DND-41 (cell line): ENCODE measurements at regions not wholly inside any gene's neighbourhood (a gene's known extent, or its start where the extent isn't known, plus 50 kb on each side); places are given as distances from the start of the nearest gene placed in this dataset.

Experiments
- ATAC-seq: fragments of 200-7000 bp; cut with Tn5 transposase; 3 replicates; pipeline ENCODE4 v1.9.1; 2021; ENCODE audit warnings: low read depth; ENCODE audit not compliant: insufficient read depth
- DNase-seq: peaks from one replicate; pipeline ENCODE4 v3.0.0-alpha.2; 2020
- H2AFZ ChIP-seq: 2 replicates; pipeline ENCODE4 v1.6.0; 2012; ENCODE audit warnings: low read depth, low read length
- H3K27ac ChIP-seq: 2 replicates; pipeline ENCODE4 v1.5.1; 2012; ENCODE audit warnings: low read length, inconsistent platforms
- H3K27me3 ChIP-seq: fragments of 200-600 bp; sonication (generic); 2 replicates; pipeline ENCODE4 v1.6.0; 2012; ENCODE audit warnings: low read length, mild to moderate bottlenecking, inconsistent platforms; ENCODE audit not compliant: insufficient read depth, poor library complexity
- H3K36me3 ChIP-seq: 2 replicates; pipeline ENCODE4 v1.5.1; 2012; ENCODE audit warnings: low read length, inconsistent platforms; ENCODE audit not compliant: insufficient read depth
- H3K4me1 ChIP-seq: 2 replicates; pipeline ENCODE4 v1.5.1; 2012; ENCODE audit warnings: mild to moderate bottlenecking, low read length; ENCODE audit not compliant: insufficient read depth
- H3K4me2 ChIP-seq: 2 replicates; pipeline ENCODE4 v1.6.0; 2012; ENCODE audit warnings: mild to moderate bottlenecking, moderate library complexity, low read length, inconsistent platforms; ENCODE audit not compliant: insufficient read depth
- H3K4me3 ChIP-seq, 2 experiments: fragments of 200-600 bp in 1 of 2; shearing (Covaris generic) in 1 of 2; 2 replicates each; pipeline ENCODE4 v1.5.1; 2012 to 2016; ENCODE audit warnings: inconsistent platforms in 2 of 2, low read length in 2 of 2, mild to moderate bottlenecking in 2 of 2, low read depth in 1 of 2, moderate library complexity in 1 of 2
- H3K79me2 ChIP-seq: 2 replicates; pipeline ENCODE4 v1.6.0; 2012; ENCODE audit warnings: low read length, inconsistent platforms; ENCODE audit not compliant: insufficient read depth
- H3K9ac ChIP-seq: 2 replicates; pipeline ENCODE4 v1.6.0; 2012; ENCODE audit warnings: low read depth, mild to moderate bottlenecking, inconsistent platforms, low read length, moderate library complexity
- H3K9me3 ChIP-seq: 2 replicates; pipeline ENCODE4 v1.5.1; 2012; ENCODE audit warnings: low read length, moderate library complexity, mild to moderate bottlenecking, inconsistent platforms; ENCODE audit not compliant: insufficient read depth, severe bottlenecking
- H4K20me1 ChIP-seq: 2 replicates; pipeline ENCODE4 v1.6.0; 2012; ENCODE audit warnings: low read length; ENCODE audit not compliant: insufficient read depth
- EZH2 ChIP-seq: IDR thresholded peaks from 3 replicates; pipeline ENCODE4 v1.6.1; 2012; ENCODE audit warnings: borderline replicate concordance, low read depth, mild to moderate bottlenecking, moderate library complexity, low read length, inconsistent platforms; ENCODE audit not compliant: severe bottlenecking
- TF ChIP-seq, protein P1 (sequence below): IDR thresholded peaks from 2 replicates; pipeline ENCODE4 v1.5.1; 2012; ENCODE audit warnings: borderline replicate concordance, low read length, moderate library complexity, mild to moderate bottlenecking; ENCODE audit not compliant: poor library complexity, severe bottlenecking; ENCODE audit errors: extremely low read depth

DNA sequence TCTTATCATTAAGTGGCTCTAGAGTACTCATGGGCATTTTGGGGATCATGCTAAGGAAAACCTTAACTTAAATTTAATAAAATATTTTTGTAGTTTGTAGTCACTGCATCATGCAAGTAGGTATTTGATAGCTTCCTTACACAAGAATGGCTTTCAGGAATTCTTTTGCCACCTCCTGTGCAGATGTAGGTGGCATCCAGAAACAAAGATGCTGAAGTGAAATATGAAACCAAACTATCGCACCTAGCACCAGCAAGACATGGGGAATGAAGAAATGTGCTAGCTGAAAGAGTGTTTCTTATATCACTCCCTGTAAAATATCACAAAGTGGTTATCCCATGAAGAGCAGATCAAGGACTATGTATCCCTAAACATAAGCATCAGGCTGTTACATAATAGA, 924.5 kb upstream of the PRR20A start:
- no peak overlapping the region for H3K4me3 ChIP-seq
- H3K36me3 ChIP-seq = no peaks in the 10 kb centered on the region
- H3K9me3 ChIP-seq = no peaks in the 10 kb centered on the region
- no peaks in the 10 kb centered on the region for H4K20me1 ChIP-seq
- no peak overlapping the region for H2AFZ ChIP-seq
- H3K9ac ChIP-seq = no peak overlapping the region
- no peak overlapping the region for H3K4me2 ChIP-seq
- TF ChIP-seq, protein P1, sequence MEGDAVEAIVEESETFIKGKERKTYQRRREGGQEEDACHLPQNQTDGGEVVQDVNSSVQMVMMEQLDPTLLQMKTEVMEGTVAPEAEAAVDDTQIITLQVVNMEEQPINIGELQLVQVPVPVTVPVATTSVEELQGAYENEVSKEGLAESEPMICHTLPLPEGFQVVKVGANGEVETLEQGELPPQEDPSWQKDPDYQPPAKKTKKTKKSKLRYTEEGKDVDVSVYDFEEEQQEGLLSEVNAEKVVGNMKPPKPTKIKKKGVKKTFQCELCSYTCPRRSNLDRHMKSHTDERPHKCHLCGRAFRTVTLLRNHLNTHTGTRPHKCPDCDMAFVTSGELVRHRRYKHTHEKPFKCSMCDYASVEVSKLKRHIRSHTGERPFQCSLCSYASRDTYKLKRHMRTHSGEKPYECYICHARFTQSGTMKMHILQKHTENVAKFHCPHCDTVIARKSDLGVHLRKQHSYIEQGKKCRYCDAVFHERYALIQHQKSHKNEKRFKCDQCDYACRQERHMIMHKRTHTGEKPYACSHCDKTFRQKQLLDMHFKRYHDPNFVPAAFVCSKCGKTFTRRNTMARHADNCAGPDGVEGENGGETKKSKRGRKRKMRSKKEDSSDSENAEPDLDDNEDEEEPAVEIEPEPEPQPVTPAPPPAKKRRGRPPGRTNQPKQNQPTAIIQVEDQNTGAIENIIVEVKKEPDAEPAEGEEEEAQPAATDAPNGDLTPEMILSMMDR = no peak
- no peak for TF ChIP-seq EZH2
- no peaks in the 10 kb centered on the region for H3K27me3 ChIP-seq
- no peaks in the 10 kb centered on the region for H3K4me1 ChIP-seq
- H3K79me2 ChIP-seq = no peaks in the 10 kb centered on the region
- DNase-seq (no peak), ATAC-seq (no peak)
- no peak overlapping the region for H3K27ac ChIP-seq

DNA sequence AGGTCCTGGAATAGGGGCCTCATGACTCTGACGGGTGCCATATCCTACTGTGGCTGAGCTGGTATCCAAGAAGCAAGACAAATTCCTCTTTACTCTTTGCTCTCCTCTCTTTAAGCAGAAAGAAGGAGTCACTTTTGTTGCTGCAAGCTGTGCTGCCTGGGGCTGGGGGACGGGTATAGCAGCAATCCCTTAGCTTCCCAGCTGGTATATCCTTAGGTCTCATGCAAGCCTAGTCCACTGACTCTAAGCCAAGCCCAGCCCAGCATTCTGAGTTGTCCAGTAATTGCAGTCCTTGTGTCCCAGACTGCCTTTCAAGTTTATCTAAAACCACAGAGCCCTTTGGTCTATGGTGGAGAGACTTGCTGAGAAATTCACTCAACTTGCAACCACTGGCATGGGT, 893.0 kb upstream of the PRR20A start:
- no peaks in the 10 kb centered on the region for H4K20me1 ChIP-seq
- H3K4me3 ChIP-seq = no peak overlapping the region
- no peaks in the 10 kb centered on the region for H3K36me3 ChIP-seq
- H3K4me2 ChIP-seq = no peak overlapping the region
- no peak overlapping the region for H3K9ac ChIP-seq
- DNase-seq = no peak
- no peak for ATAC-seq
- H3K9me3 ChIP-seq = peaks cover 4% of the 10 kb centered on the region
- no peaks in the 10 kb centered on the region for H3K79me2 ChIP-seq
- no peak overlapping the region for H2AFZ ChIP-seq
- TF ChIP-seq EZH2 = no peak
- TF ChIP-seq, protein P1 = no peak
- no peaks in the 10 kb centered on the region for H3K4me1 ChIP-seq
- H3K27ac ChIP-seq = no peak overlapping the region
- H3K27me3 ChIP-seq = no peaks in the 10 kb centered on the region

DNA sequence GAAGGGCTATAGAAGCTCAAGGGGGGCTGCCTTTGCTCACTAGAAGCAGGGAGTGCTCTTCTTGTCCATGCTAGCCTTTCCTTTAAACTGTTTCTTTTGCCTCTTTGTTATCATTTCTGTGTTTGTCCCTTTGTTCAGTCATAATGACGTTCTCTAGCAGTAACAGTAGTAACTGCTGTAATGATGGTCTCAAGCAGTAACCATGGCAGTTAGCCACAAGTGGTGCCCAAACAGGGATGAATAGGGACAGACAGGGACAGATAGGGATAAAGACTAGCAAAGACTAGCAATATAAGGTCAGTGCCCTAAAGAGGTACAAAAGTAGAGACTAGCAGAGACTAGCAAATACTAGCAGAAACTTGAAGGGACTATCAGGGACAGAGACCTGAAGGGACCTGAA, 869.0 kb upstream of the PRR20A start:
- no peak for ATAC-seq
- H3K27me3 ChIP-seq = no peaks in the 10 kb centered on the region
- H3K9me3 ChIP-seq = no peaks in the 10 kb centered on the region
- H4K20me1 ChIP-seq = no peaks in the 10 kb centered on the region
- no peaks in the 10 kb centered on the region for H3K36me3 ChIP-seq
- no peak for TF ChIP-seq EZH2
- TF ChIP-seq, protein P1 = no peak
- no peaks in the 10 kb centered on the region for H3K4me1 ChIP-seq
- H3K9ac ChIP-seq = no peak overlapping the region
- no peak overlapping the region for H3K4me2 ChIP-seq
- no peak for DNase-seq
- H3K27ac ChIP-seq = no peak overlapping the region
- H3K79me2 ChIP-seq = no peaks in the 10 kb centered on the region
- no peak overlapping the region for H2AFZ ChIP-seq
- H3K4me3 ChIP-seq = no peak overlapping the region

DNA sequence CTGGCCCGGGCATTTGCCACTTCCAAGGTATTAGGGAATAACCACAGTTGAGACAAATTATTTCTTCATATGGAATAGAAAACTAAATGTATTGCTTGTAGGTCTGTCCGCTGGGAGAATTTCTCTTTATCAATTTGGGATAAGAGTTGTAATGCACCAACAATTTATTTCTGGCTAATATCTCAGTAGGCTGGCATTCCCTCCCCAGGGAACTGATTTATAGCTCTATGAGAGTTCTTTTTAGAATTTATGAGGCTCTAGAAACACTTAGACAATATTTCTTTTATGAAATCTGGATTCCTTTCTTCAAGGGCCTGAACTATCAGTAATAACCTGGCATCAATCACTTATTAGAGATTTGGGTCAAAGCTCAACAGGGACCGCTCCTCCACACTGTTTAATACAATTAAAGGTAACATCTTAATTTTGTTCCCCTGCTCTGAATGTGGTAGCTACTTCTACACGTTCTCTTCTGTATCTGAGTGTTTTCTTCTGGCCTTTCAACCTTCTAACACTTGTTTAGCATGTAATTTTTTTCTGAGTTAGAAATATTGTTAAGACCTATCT, 857.4 kb upstream of the PRR20A start:
- Histone ChIP-seq H3K79me2 (no peaks in the 10 kb centered on the region), H4K20me1 (no peaks in the 10 kb centered on the region), H3K9me3 (no peaks in the 10 kb centered on the region), H3K4me1 (no peaks in the 10 kb centered on the region), H3K4me3 (no peak overlapping the region), H3K9ac (no peak overlapping the region), H2AFZ (no peak overlapping the region), H3K36me3 (no peaks in the 10 kb centered on the region), H3K27ac (no peak overlapping the region), H3K4me2 (no peak overlapping the region), H3K27me3 (no peaks in the 10 kb centered on the region)
- TF ChIP-seq, protein P1 = no peak
- no peak for TF ChIP-seq EZH2
- no peak for DNase-seq
- no peak for ATAC-seq
